NCI-H1105 (cell line): ENCODE measurements at regions not wholly inside any gene's neighbourhood (a gene's known extent, or its start where the extent isn't known, plus 50 kb on each side); places are given as distances from the start of the nearest gene placed in this dataset.

Experiments used
- DNase-seq: peaks from one replicate; lab custom pipeline; 2025; lab: John Stamatoyannopoulos, UW

- no peak for DNase-seq
Observed at GRCh38 chr10:130799532-130799931, 512.0 kb downstream of the TCERG1L start.

GRCh38 chr10:130800281-130800680, 511.2 kb downstream of the TCERG1L start:
- DNase-seq, result no peak

- no peak for DNase-seq
Observed at GRCh38 chr10:130801276-130801675, 510.2 kb downstream of the TCERG1L start.

GRCh38 chr10:130801784-130802183, 509.7 kb downstream of the TCERG1L start:
- DNase-seq, result no peak

- DNase-seq, result no peak
Observed at GRCh38 chr10:130802301-130802700, 509.2 kb downstream of the TCERG1L start.

GRCh38 chr10:130804281-130804680, 507.2 kb downstream of the TCERG1L start:
- no peak for DNase-seq

- DNase-seq, result no peak
Observed at GRCh38 chr10:130804778-130805634, 506.5 kb downstream of the TCERG1L start.

- no peak for DNase-seq
Observed at GRCh38 chr10:130805635-130806030, 505.9 kb downstream of the TCERG1L start.

- no peak for DNase-seq
Observed at GRCh38 chr10:130806426-130806825, 505.1 kb downstream of the TCERG1L start.

- no peak for DNase-seq
Observed at GRCh38 chr10:130807096-130807495, 504.4 kb downstream of the TCERG1L start.

- no peak for DNase-seq
Observed at GRCh38 chr10:130807721-130808120, 503.8 kb downstream of the TCERG1L start.

- DNase-seq, result no peak
Observed at GRCh38 chr10:130808243-130808642, 503.3 kb downstream of the TCERG1L start.

GRCh38 chr10:130808686-130809085, 502.8 kb downstream of the TCERG1L start:
- no peak for DNase-seq

GRCh38 chr10:130809181-130809580, 502.3 kb downstream of the TCERG1L start:
- DNase-seq, result no peak

GRCh38 chr10:130809761-130810515, 501.6 kb downstream of the TCERG1L start:
- DNase-seq, result no peak

- DNase-seq, result no peak
Observed at GRCh38 chr10:130810856-130811255, 500.7 kb downstream of the TCERG1L start.

- no peak for DNase-seq
Observed at GRCh38 chr10:130812381-130813148, 499.0 kb downstream of the TCERG1L start.

GRCh38 chr10:130814610-130815009, 496.9 kb downstream of the TCERG1L start:
- no peak for DNase-seq

GRCh38 chr10:130816116-130816901, 495.2 kb downstream of the TCERG1L start:
- no peak for DNase-seq

- no peak for DNase-seq
Observed at GRCh38 chr10:130817046-130817624, 494.4 kb downstream of the TCERG1L start.

GRCh38 chr10:130817674-130818073, 493.8 kb downstream of the TCERG1L start:
- DNase-seq, result no peak
